HEK293 (cell line): ENCODE measurements at regions not wholly inside any gene's neighbourhood (a gene's known extent, or its start where the extent isn't known, plus 50 kb on each side); places are given as distances from the start of the nearest gene placed in this dataset.

Source experiments
- BCL6B ChIP-seq: fragments of 450-650 bp; formaldehyde crosslinking; IDR thresholded peaks from 2 replicates; pipeline ENCODE4 v1.5.1; 2017; ENCODE audit warnings: missing biosample characterization, missing genetic modification characterization
- CTCF ChIP-seq: fragments of 450-650 bp; formaldehyde crosslinking; IDR thresholded peaks from 2 replicates; pipeline ENCODE4 v1.5.1; 2016; ENCODE audit warnings: missing biosample characterization, missing genetic modification characterization
- HOXA7 ChIP-seq: sonication (generic); formaldehyde crosslinking; IDR thresholded peaks from 2 replicates; pipeline ENCODE4 v1.8.1; 2022; ENCODE audit warnings: missing genetic modification reagents, borderline replicate concordance
- TCF7L2 ChIP-seq: IDR thresholded peaks from 2 replicates; pipeline ENCODE4 v1.6.1; 2011; ENCODE audit warnings: low read depth, mild to moderate bottlenecking, inconsistent platforms, low read length, moderate library complexity, borderline replicate concordance
- ZNF629 ChIP-seq: fragments of 450-650 bp; formaldehyde crosslinking; IDR thresholded peaks from 2 replicates; pipeline ENCODE4 v1.5.1; 2017; ENCODE audit warnings: missing biosample characterization, missing genetic modification characterization
- ZNF654 ChIP-seq: fragments of 450-650 bp; formaldehyde crosslinking; IDR thresholded peaks from 2 replicates; pipeline ENCODE4 v1.5.1; 2016; ENCODE audit warnings: low read depth, missing biosample characterization, missing genetic modification characterization
- ZNF664 ChIP-seq: fragments of 450-650 bp; formaldehyde crosslinking; IDR thresholded peaks from 2 replicates; pipeline ENCODE4 v1.5.1; 2016; ENCODE audit warnings: missing biosample characterization, missing genetic modification characterization

- TF ChIP-seq CTCF (tag by site-specific recombination) (no peak), HOXA7 (CRISPR knock-in tag) (no peak), ZNF664 (tag by site-specific recombination) (no peak), ZNF654 (no peak), ZNF629 (tag by site-specific recombination) (no peak), TCF7L2 (no peak), BCL6B (tag by site-specific recombination) (no peak)
These were observed 67.4 kb upstream of the SHB start for GRCh38 chr9:38136386-38136785.
